ENCODE measurements at regions not wholly inside any gene's neighbourhood (a gene's known extent, or its start where the extent isn't known, plus 50 kb on each side); places are given as distances from the start of the nearest gene placed in this dataset.
"Not testable (repeated sequence)": the region's sequence is repeated elsewhere in the genome, so short reads cannot be mapped to it uniquely, and the experiment has no call there.

DNA sequence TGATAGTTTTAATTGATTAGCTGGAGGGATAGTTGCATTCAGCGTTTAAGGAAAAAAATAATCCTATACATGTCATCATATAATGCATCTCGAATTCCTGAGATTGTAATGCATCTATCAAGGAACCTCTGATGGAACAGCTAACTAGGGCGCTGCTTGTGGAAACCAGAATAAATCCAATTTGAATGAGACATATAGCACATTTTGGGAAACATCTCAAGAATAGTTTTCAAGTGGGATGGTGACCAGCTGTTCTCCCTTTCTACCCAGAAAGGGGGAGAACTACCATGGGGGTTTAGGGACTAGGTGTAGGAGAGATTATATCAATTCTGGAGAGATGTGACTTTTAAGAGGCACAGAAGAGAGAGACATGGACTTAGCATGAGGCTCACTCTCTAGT is 319.3 kb upstream of the BRINP1 start:
- H3K14ac ChIP-seq (ENCODE audit: low read length): no peak overlapping the region
- H2AK5ac ChIP-seq (ENCODE audit: low read length): no peak overlapping the region
- no peak overlapping the region for H4K12ac ChIP-seq (ENCODE audit: low read depth, low read length)
- H3K27ac ChIP-seq (ENCODE audit: low read depth, low read length): no peak overlapping the region
- no peaks in the 10 kb centered on the region for H3K79me1 ChIP-seq (ENCODE audit: low read length)
- H2AFZ ChIP-seq (ENCODE audit: insufficient read depth, low read length, poor library complexity): no peak overlapping the region
- no peak overlapping the region for H2BK12ac ChIP-seq (ENCODE audit: low read length)
- H3K23ac ChIP-seq (ENCODE audit: low read length): no peak overlapping the region
- no peak for DNase-seq
- no peak overlapping the region for H3K18ac ChIP-seq (ENCODE audit: low read length)
- no peaks in the 10 kb centered on the region for H3K79me2 ChIP-seq (ENCODE audit: control insufficient read depth, insufficient read depth, low read length, poor library complexity)
- no peak overlapping the region for H4K8ac ChIP-seq (ENCODE audit: low read depth, low read length)
- H3K4me1 ChIP-seq (ENCODE audit: control insufficient read depth in 1 of 2, insufficient read depth in 2 of 2, low read length in 2 of 2): no peaks in the 10 kb centered on the region
- no peaks in the 10 kb centered on the region for H3K9me3 ChIP-seq (ENCODE audit: insufficient read depth, low read depth, low read length)
- H3K4me3 ChIP-seq (ENCODE audit: low read depth, low read length): no peak overlapping the region
- no peaks in the 10 kb centered on the region for H3K27me3 ChIP-seq (ENCODE audit: insufficient read depth, low read length)
- no peak overlapping the region for H4K91ac ChIP-seq (ENCODE audit: low read depth, low read length)
- H2BK120ac ChIP-seq (ENCODE audit: insufficient read depth, low read length, poor library complexity): no peak overlapping the region
- H3K9ac ChIP-seq (ENCODE audit: low read length): no peak overlapping the region
- no peak overlapping the region for H3K4ac ChIP-seq (ENCODE audit: low read depth, low read length)
- no peak overlapping the region for H3K4me2 ChIP-seq (ENCODE audit: low read length)
- H3K36me3 ChIP-seq (ENCODE audit: control insufficient read depth in 1 of 2, insufficient read depth in 2 of 2, low read length in 2 of 2): no peaks in the 10 kb centered on the region
- no peak overlapping the region for H2BK5ac ChIP-seq (ENCODE audit: low read depth, low read length, poor library complexity)
- no CpG with 5 or more reads among the region's 3 CpGs for WGBS (ENCODE audit: extremely low coverage, insufficient coverage, insufficient read length)

DNA sequence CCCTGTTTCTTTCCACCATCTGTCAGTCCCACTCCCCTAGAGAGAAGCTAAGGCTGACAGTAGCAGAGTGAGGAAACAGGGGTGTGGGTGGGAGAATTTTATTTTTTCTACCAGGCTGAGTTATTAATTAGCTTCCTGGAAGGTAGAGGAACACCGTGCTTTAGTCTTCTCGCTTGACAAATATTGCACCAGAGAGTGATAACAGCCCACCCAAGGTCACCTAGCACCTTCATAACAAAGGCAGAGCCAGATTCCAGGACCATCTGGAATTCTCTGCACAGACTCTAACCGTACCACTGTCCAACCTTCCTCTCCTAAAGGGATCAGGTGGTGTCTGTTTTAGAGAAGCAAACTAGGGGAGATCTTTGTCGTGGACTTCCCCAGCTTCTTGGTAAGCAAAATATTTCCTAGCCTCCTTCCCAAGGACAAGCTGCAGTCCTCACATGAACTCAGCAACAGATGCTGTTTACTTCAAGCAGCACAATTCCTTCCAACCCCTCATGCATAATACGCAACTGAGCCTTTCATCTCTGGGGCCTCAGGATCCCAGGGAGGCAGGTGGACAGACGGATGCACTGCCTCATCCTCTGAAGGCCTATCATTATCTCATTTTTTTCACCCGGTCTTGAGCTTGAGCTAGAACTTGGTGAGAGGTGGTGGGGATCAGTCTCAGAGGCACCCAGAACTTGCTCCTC is 308.7 kb upstream of the BRINP1 start:
- Histone ChIP-seq H3K27me3 (ENCODE audit: insufficient read depth, low read length) (no peaks in the 10 kb centered on the region), H3K79me2 (ENCODE audit: control insufficient read depth, insufficient read depth, low read length, poor library complexity) (no peaks in the 10 kb centered on the region), H3K4me3 (ENCODE audit: low read depth, low read length) (no peak overlapping the region), H2AK5ac (ENCODE audit: low read length) (no peak overlapping the region), H3K36me3 (ENCODE audit: control insufficient read depth in 1 of 2, insufficient read depth in 2 of 2, low read length in 2 of 2) (no peaks in the 10 kb centered on the region), H4K12ac (ENCODE audit: low read depth, low read length) (no peak overlapping the region), H3K23ac (ENCODE audit: low read length) (no peak overlapping the region), H3K14ac (ENCODE audit: low read length) (no peak overlapping the region), H3K9me3 (ENCODE audit: insufficient read depth, low read depth, low read length) (no peaks in the 10 kb centered on the region), H2BK120ac (ENCODE audit: insufficient read depth, low read length, poor library complexity) (no peak overlapping the region), H2BK12ac (ENCODE audit: low read length) (no peak overlapping the region), H4K91ac (ENCODE audit: low read depth, low read length) (no peak overlapping the region), H3K4ac (ENCODE audit: low read depth, low read length) (no peak overlapping the region), H3K4me2 (ENCODE audit: low read length) (no peak overlapping the region), H3K9ac (ENCODE audit: low read length) (no peak overlapping the region), H2AFZ (ENCODE audit: insufficient read depth, low read length, poor library complexity) (no peak overlapping the region), H3K27ac (ENCODE audit: low read depth, low read length) (no peak overlapping the region), H4K8ac (ENCODE audit: low read depth, low read length) (no peak overlapping the region), H3K79me1 (ENCODE audit: low read length) (no peaks in the 10 kb centered on the region), H3K4me1 (ENCODE audit: control insufficient read depth in 1 of 2, insufficient read depth in 2 of 2, low read length in 2 of 2) (no peaks in the 10 kb centered on the region), H3K18ac (ENCODE audit: low read length) (no peak overlapping the region), H2BK5ac (ENCODE audit: low read depth, low read length, poor library complexity) (no peak overlapping the region)
- WGBS (ENCODE audit: extremely low coverage, insufficient coverage, insufficient read length): no CpG with 5 or more reads among the region's 7 CpGs
- no peak for DNase-seq

DNA sequence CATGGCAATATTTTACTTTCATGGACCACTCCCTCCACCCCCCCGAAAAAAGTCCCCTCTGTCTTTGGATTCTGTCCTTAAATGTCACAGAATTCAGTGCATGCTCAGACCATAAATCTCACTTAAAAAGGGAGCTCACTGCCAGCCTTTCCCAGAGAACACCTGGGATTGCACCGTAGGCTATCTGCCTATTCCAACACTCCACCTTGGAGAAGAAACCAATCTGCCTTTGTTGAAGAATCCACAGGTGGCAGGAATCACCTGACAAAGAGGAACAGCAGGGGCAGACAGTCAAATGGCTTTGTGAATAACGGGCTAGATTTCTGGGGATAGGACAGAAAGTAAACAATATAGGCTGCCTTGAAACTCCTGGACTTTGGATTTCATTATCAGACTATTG is 306.7 kb upstream of the BRINP1 start:
- no CpG with 5 or more reads among the region's 3 CpGs for WGBS (ENCODE audit: extremely low coverage, insufficient coverage, insufficient read length)
- Histone ChIP-seq H3K14ac (ENCODE audit: low read length) (no peak overlapping the region), H3K4me1 (ENCODE audit: control insufficient read depth in 1 of 2, insufficient read depth in 2 of 2, low read length in 2 of 2) (no peaks in the 10 kb centered on the region), H3K23ac (ENCODE audit: low read length) (no peak overlapping the region), H3K79me2 (ENCODE audit: control insufficient read depth, insufficient read depth, low read length, poor library complexity) (no peaks in the 10 kb centered on the region), H3K9ac (ENCODE audit: low read length) (no peak overlapping the region), H2BK12ac (ENCODE audit: low read length) (no peak overlapping the region), H2AFZ (ENCODE audit: insufficient read depth, low read length, poor library complexity) (no peak overlapping the region), H3K36me3 (ENCODE audit: control insufficient read depth in 1 of 2, insufficient read depth in 2 of 2, low read length in 2 of 2) (no peaks in the 10 kb centered on the region), H4K12ac (ENCODE audit: low read depth, low read length) (no peak overlapping the region), H3K4me3 (ENCODE audit: low read depth, low read length) (no peak overlapping the region), H3K18ac (ENCODE audit: low read length) (no peak overlapping the region), H3K9me3 (ENCODE audit: insufficient read depth, low read depth, low read length) (no peaks in the 10 kb centered on the region), H3K4ac (ENCODE audit: low read depth, low read length) (no peak overlapping the region), H3K4me2 (ENCODE audit: low read length) (no peak overlapping the region), H4K8ac (ENCODE audit: low read depth, low read length) (no peak overlapping the region), H3K27me3 (ENCODE audit: insufficient read depth, low read length) (no peaks in the 10 kb centered on the region), H2BK120ac (ENCODE audit: insufficient read depth, low read length, poor library complexity) (no peak overlapping the region), H2BK5ac (ENCODE audit: low read depth, low read length, poor library complexity) (no peak overlapping the region), H3K27ac (ENCODE audit: low read depth, low read length) (no peak overlapping the region), H3K79me1 (ENCODE audit: low read length) (no peaks in the 10 kb centered on the region), H4K91ac (ENCODE audit: low read depth, low read length) (no peak overlapping the region), H2AK5ac (ENCODE audit: low read length) (no peak overlapping the region)
- no peak for DNase-seq

DNA sequence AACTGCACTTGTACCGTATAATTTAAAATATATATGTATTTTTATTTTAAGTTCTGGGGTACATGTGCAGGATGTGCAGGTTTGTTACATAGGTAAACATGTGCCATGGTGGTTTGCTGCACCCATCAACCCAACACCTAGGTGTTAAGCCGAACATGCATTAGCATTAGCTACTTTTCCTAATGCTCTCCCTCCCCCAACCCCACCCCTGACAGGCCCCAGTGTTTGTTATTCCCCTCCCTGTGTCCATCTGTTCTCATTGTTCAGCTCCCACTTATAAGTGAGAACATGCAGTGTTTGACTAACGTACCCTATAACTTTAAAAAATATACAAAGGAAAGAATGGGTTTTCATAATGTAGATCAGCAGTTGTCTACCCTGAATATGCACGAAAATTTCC is 303.5 kb upstream of the BRINP1 start:
- H3K18ac ChIP-seq (ENCODE audit: low read length); H3K4me1 ChIP-seq (ENCODE audit: control insufficient read depth in 1 of 2, insufficient read depth in 2 of 2, low read length in 2 of 2); H2BK5ac ChIP-seq (ENCODE audit: low read depth, low read length, poor library complexity); H2AFZ ChIP-seq (ENCODE audit: insufficient read depth, low read length, poor library complexity); H3K79me2 ChIP-seq (ENCODE audit: control insufficient read depth, insufficient read depth, low read length, poor library complexity); H4K91ac ChIP-seq (ENCODE audit: low read depth, low read length); H3K4me2 ChIP-seq (ENCODE audit: low read length); H3K79me1 ChIP-seq (ENCODE audit: low read length); H2BK12ac ChIP-seq (ENCODE audit: low read length); H4K12ac ChIP-seq (ENCODE audit: low read depth, low read length); H3K23ac ChIP-seq (ENCODE audit: low read length); H3K27me3 ChIP-seq (ENCODE audit: insufficient read depth, low read length); H2BK120ac ChIP-seq (ENCODE audit: insufficient read depth, low read length, poor library complexity); H3K36me3 ChIP-seq (ENCODE audit: control insufficient read depth in 1 of 2, insufficient read depth in 2 of 2, low read length in 2 of 2); DNase-seq; H3K4me3 ChIP-seq (ENCODE audit: low read depth, low read length); H2AK5ac ChIP-seq (ENCODE audit: low read length); H3K27ac ChIP-seq (ENCODE audit: low read depth, low read length); H3K4ac ChIP-seq (ENCODE audit: low read depth, low read length); H3K9me3 ChIP-seq (ENCODE audit: insufficient read depth, low read depth, low read length); H4K8ac ChIP-seq (ENCODE audit: low read depth, low read length); H3K14ac ChIP-seq (ENCODE audit: low read length); H3K9ac ChIP-seq (ENCODE audit: low read length): not testable (repeated sequence)
- no CpG with 5 or more reads among the region's 4 CpGs for WGBS (ENCODE audit: extremely low coverage, insufficient coverage, insufficient read length)

Measured in trophoblast cell (in vitro differentiated cells and primary cell).